ENCODE measurements at regions not wholly inside any gene's neighbourhood (a gene's known extent, or its start where the extent isn't known, plus 50 kb on each side); places are given as distances from the start of the nearest gene placed in this dataset.

DNA sequence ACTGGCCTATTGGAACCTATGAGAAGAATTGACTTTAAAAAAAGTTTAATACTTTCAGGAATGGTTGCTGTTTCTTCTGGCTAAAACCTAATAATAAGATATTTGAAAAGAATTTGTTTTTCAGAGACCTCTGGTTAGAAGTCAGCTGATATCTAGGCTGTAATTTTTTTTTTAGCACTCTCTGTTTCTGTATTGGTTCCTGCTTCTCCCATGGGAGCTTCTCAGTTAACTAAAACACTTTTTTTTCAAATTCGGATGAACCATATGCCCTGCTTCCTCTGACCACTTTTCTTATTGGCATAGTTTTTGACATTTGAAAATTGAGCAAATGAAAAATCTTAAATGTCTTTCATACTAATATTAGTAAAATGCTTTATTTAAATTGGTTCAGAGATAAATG is 163.5 kb upstream of the SLC10A2 start:
- TF ChIP-seq, protein P1, sequence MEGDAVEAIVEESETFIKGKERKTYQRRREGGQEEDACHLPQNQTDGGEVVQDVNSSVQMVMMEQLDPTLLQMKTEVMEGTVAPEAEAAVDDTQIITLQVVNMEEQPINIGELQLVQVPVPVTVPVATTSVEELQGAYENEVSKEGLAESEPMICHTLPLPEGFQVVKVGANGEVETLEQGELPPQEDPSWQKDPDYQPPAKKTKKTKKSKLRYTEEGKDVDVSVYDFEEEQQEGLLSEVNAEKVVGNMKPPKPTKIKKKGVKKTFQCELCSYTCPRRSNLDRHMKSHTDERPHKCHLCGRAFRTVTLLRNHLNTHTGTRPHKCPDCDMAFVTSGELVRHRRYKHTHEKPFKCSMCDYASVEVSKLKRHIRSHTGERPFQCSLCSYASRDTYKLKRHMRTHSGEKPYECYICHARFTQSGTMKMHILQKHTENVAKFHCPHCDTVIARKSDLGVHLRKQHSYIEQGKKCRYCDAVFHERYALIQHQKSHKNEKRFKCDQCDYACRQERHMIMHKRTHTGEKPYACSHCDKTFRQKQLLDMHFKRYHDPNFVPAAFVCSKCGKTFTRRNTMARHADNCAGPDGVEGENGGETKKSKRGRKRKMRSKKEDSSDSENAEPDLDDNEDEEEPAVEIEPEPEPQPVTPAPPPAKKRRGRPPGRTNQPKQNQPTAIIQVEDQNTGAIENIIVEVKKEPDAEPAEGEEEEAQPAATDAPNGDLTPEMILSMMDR (IDR thresholded peaks at IDR 0.05; ENCODE audit: low read depth, low read length) = no peak
- H3K4me3 ChIP-seq (ENCODE audit: low read depth, low read length) = no peak overlapping the region
- no peak for DNase-seq (ENCODE audit: low read depth, low spot score)
- in situ Hi-C loops (cut with HindIII; ENCODE audit: low sequenced_read_pairs) = no loop called here

DNA sequence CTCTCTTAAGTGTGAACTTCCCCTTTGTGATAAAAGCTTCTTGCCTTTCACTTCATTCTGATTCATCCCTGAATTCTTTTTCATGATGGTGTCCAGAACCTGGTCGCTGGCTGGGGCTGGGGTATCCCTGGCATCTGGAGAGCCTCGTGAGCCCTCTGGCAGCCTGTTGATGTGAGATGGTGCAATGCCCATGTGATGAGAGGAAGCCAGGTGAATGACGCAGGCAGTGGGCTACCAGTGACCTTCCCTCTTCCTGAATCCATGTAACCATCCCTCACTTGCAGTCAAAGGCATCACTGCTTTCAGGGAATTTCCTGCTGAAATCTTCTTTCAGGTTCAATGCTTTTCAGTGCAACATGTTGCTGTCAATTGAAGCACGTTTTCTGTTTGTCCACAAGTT is 158.6 kb upstream of the SLC10A2 start:
- TF ChIP-seq, protein P1 (IDR thresholded peaks at IDR 0.05; ENCODE audit: low read depth, low read length) = no peak
- in situ Hi-C loops (cut with HindIII; ENCODE audit: low sequenced_read_pairs) = no loop called here
- DNase-seq (ENCODE audit: low read depth, low spot score) = no peak
- no peak overlapping the region for H3K4me3 ChIP-seq (ENCODE audit: low read depth, low read length)

DNA sequence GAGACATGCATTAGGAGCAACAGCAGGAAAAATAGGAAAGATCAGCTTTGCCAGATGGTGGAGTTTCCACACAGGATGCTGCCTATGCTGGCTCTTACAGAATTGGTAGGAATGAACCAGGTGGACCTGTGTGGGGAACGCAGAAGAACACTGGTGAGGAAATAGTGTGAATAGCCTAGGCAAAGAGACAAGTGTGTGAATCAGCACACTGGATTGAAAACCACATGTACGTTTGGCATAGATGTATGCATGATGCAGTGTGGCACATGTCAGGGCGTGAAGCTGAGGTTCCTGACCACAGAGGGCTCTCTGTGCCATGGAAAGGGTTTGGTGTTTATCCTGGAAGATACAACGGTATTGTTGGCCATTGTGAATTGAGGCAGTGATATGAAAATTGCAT is 156.5 kb upstream of the SLC10A2 start:
- no peak for DNase-seq (ENCODE audit: low read depth, low spot score)
- no peak overlapping the region for H3K4me3 ChIP-seq (ENCODE audit: low read depth, low read length)
- in situ Hi-C loops (cut with HindIII; ENCODE audit: low sequenced_read_pairs) = no loop called here
- TF ChIP-seq, protein P1 (IDR thresholded peaks at IDR 0.05; ENCODE audit: low read depth, low read length) = no peak

DNA sequence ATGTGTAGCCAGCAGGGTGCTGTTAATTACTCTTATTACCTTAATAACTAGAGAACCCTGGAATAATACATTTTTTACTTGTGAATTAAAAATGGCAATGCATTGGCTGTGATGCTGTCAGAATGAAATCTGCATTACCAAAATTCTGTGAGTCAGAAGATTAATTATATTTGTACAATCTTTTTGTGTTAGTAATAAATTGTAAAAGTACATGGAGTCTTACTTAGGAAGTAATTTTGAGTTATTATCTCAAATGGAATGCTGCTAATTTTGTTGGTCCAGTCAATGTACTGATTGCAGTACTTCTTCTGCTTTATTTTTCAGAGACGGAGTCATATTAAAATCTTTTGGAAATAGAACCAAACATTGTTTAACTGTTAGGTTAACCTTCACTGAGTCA is 152.0 kb upstream of the SLC10A2 start:
- in situ Hi-C loops (cut with HindIII; ENCODE audit: low sequenced_read_pairs) = no loop called here
- H3K4me3 ChIP-seq (ENCODE audit: low read depth, low read length) = no peak overlapping the region
- TF ChIP-seq, protein P1 (IDR thresholded peaks at IDR 0.05; ENCODE audit: low read depth, low read length) = no peak
- DNase-seq (ENCODE audit: low read depth, low spot score) = peak; percentile 7

DNA sequence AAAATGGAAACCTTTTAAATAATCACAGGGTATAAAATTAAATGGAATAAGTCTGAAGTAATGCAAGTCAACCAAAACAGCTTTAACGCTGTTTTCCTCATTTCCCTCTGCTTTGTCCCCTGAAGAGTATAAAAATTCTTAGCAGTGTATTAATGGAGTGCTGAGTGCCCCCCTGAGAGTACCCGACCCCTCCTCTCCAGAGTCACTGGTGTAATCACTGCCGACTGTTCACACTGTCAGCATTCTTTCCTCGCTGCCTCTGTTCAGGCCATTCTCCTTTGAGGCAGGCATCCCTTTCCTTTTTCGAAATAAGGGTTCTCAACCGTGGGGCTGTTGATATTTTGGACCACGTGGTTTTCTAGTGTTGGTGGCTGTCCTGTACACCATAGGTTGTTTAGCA is 146.9 kb upstream of the SLC10A2 start:
- no peak overlapping the region for H3K4me3 ChIP-seq (ENCODE audit: low read depth, low read length)
- no peak for DNase-seq (ENCODE audit: low read depth, low spot score)
- in situ Hi-C loops (cut with HindIII; ENCODE audit: low sequenced_read_pairs) = no loop called here
- TF ChIP-seq, protein P1 (IDR thresholded peaks at IDR 0.05; ENCODE audit: low read depth, low read length) = no peak

DNA sequence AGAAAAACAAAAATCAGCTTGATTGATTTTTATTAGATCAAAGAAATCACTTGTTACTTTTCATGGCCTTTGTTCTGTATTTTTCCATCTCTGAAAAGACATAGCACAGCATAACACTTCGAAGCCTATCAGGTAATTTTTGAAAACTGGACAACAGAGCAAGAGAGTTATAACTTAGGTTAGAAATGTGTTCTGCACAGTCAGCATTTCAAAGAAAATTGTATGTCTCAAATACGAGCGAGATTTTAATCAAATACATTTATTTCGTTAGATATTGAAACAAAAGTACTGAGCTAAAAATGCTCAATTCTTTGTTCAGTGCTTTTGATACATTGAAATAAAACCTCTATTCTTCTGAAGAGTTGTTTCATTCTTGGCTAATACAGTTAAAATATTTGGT is 144.1 kb upstream of the SLC10A2 start:
- TF ChIP-seq, protein P1 (IDR thresholded peaks at IDR 0.05; ENCODE audit: low read depth, low read length) = no peak
- in situ Hi-C loops (cut with HindIII; ENCODE audit: low sequenced_read_pairs) = no loop called here
- H3K4me3 ChIP-seq (ENCODE audit: low read depth, low read length) = no peak overlapping the region
- no peak for DNase-seq (ENCODE audit: low read depth, low spot score)

DNA sequence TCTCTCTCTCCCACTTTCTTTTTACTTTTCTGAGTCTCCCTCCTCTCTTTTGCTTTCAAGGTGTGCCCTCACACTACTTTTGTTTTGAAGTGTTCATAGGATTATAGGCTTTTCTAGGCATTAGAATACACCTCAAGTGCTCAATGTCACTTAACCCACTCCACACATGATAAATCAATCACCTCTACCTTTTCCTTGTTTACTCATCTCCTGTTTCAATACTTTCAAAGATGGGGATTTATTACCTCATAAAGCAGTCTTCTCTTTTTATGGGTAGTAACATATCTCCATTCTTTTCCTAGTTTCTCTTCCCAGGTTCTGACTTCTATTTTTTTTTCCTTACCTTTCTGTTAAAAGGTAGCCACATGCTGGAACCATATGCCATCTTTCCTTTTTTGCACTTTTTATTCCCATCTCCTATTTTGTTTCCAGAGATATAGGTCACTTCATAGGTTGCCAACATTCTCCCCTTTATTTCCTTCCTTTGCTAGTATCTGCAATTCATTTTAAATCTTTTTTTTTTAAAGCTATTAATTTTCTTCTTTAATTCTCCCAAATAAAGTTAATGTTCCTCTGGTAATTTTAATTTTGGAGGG is 137.6 kb upstream of the SLC10A2 start:
- no peak overlapping the region for H3K4me3 ChIP-seq (ENCODE audit: low read depth, low read length)
- no peak for DNase-seq (ENCODE audit: low read depth, low spot score)
- in situ Hi-C loops (cut with HindIII; ENCODE audit: low sequenced_read_pairs) = no loop called here
- TF ChIP-seq, protein P1 (IDR thresholded peaks at IDR 0.05; ENCODE audit: low read depth, low read length) = no peak

Measured in astrocyte of the spinal cord (primary cell).